Naive B cell (primary cell): ENCODE measurements at regions not wholly inside any gene's neighbourhood (a gene's known extent, or its start where the extent isn't known, plus 50 kb on each side); places are given as distances from the start of the nearest gene placed in this dataset.
"Not testable (repeated sequence)": the region's sequence is repeated elsewhere in the genome, so short reads cannot be mapped to it uniquely, and the experiment has no call there.

Experiments
- ATAC-seq, 2 donors: fragments of 150-1000 bp; cut with Tn5 transposase; 2 replicates each; pipeline ENCODE4 v1.10.0; 2021; ENCODE audit warnings: low read depth in 2 of 2, mild to moderate bottlenecking in 2 of 2, moderate library complexity in 2 of 2
- DNase-seq: peaks from one replicate; pipeline ENCODE4 v3.0.0; 2022
- H3K27ac Mint-ChIP-seq, 6 donors: one replicate each; pipeline ENCODE4 v1.8.0; 2020 to 2022; ENCODE audit warnings: mild to moderate bottlenecking in 6 of 6, mixed read lengths in 6 of 6, moderate library complexity in 5 of 6, inconsistent platforms in 2 of 6
- H3K27me3 Mint-ChIP-seq, 3 donors: one replicate each; pipeline ENCODE4 v1.8.0; 2021 to 2022; ENCODE audit warnings: mixed read lengths in 3 of 3, mild to moderate bottlenecking in 1 of 3
- H3K36me3 Mint-ChIP-seq, 2 donors: one replicate each; pipeline ENCODE4 v1.8.0; 2020 to 2022; ENCODE audit warnings: mixed read lengths in 2 of 2, inconsistent platforms in 1 of 2, mild to moderate bottlenecking in 1 of 2
- H3K4me1 Mint-ChIP-seq, 3 donors: one replicate each; pipeline ENCODE4 v1.8.0; 2020 to 2022; ENCODE audit warnings: mixed read lengths in 3 of 3, inconsistent platforms in 1 of 3, mild to moderate bottlenecking in 1 of 3, moderate library complexity in 1 of 3
- H3K4me3 Mint-ChIP-seq, 8 donors: one replicate each; pipeline ENCODE4 v1.8.0; 2020 to 2022; ENCODE audit warnings: mild to moderate bottlenecking in 8 of 8, mixed read lengths in 8 of 8, moderate library complexity in 8 of 8, inconsistent platforms in 2 of 8
- H3K9me3 Mint-ChIP-seq, 7 donors: one replicate each; pipeline ENCODE4 v1.8.0; 2020 to 2022; ENCODE audit warnings: mixed read lengths in 7 of 7, mild to moderate bottlenecking in 5 of 7, inconsistent platforms in 2 of 7, moderate library complexity in 1 of 7

DNA sequence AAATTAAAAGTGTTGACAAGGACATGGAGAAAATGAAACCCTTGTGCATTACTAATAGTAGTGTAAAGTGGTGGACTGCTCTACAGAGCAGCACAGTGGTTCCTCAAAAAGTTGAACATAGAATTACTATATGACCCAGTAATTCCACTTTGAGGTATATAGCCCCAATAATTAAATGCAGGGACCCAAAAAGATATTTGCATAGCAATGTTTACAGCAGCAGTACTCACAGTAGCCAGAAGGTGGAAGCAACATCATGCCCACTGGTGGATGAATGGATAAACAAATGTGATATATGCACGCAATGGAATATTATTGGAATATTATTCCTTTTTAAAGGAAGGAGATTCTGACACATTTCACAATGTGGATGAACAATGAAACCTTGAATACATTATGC, 121.3 kb downstream of the POTEH start:
- H3K9me3 Mint-ChIP-seq, H3K27me3 Mint-ChIP-seq, DNase-seq, H3K27ac Mint-ChIP-seq, H3K4me1 Mint-ChIP-seq, H3K36me3 Mint-ChIP-seq, ATAC-seq, H3K4me3 Mint-ChIP-seq: not testable (repeated sequence)

DNA sequence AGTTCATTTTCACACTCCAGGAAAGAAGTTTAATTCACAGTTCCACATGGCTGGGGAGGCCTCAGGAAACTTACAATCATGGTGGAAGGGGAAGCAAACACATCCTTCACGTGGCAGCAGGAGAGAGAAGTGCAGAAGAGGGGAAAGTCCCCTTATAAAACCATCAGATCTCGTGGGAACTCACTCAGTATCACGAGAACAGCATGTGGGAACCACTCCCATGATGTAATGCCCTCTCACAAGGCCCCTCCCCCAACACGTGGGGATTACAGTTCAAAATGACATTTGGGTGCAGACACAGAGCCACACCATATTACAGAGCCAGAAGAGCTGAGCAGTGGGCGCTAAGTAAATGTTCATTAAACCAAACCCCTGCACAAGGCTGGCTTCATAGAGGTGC, 126.0 kb downstream of the POTEH start:
- not testable (repeated sequence) for H3K27me3 Mint-ChIP-seq, H3K36me3 Mint-ChIP-seq, H3K27ac Mint-ChIP-seq, H3K4me1 Mint-ChIP-seq, ATAC-seq, H3K9me3 Mint-ChIP-seq, H3K4me3 Mint-ChIP-seq, DNase-seq

DNA sequence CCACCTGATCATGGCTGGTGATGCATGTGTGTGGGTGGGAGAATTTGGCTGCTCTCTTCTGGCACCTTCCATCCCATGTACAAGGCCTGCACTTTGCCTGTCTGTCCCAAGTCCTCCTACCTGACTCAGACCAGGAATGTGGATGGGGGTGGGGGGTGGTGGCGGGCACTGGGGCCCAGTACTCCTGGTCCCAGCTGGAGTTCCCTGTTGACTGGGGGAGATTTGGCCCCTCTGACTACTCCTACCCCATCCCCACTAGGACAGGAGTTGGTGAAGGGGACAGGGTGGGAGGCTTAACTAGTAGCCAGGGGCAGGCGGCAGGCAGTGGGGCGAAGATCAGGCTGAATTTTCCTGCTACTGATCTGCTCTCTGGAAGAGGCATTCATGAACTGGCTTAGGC, 126.6 kb downstream of the POTEH start:
- H3K27me3 Mint-ChIP-seq, H3K9me3 Mint-ChIP-seq, ATAC-seq, DNase-seq, H3K4me3 Mint-ChIP-seq, H3K27ac Mint-ChIP-seq, H3K36me3 Mint-ChIP-seq, H3K4me1 Mint-ChIP-seq: not testable (repeated sequence)

DNA sequence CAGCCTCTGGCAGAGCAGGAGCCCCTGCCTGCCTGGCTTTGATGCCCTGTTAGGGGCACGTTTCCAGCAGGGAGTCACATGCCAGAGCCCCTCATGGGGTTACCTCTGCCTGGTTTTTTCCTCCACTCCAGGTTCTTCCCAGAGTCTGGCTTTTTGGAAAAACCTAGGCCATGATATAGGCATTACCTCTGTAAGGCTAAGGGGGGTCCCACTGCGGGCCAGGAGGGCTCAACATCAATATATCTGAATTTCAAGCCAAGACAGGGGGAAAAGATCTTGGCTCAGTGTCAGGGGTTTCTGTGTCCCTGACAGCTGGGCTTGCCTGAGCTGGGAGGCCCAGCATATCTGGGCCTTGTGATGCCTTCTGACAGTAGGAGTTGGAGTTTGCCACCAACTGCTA, 127.4 kb downstream of the POTEH start:
- not testable (repeated sequence) for DNase-seq, H3K9me3 Mint-ChIP-seq, H3K4me1 Mint-ChIP-seq, H3K27me3 Mint-ChIP-seq, H3K27ac Mint-ChIP-seq, ATAC-seq, H3K36me3 Mint-ChIP-seq, H3K4me3 Mint-ChIP-seq

DNA sequence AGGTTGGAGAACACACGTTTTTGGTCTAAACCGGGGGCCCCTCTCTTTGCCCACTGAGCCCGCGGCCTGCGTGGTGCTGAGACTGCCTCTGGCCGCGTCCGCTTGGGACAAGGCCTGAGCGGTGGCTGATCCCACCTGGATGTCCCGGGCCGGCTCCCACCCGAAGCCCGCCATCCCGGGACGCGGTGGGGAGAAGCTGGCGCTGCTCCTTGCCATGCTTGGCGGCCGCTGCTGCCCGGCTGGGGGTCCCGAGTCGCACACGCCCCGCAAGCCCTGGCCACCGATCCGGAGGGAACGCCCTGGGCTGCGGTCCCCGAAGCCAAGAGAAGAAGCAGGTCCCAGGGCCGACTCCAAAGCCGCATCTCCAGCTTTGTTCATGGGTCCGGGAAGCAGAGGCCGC, 130.1 kb downstream of the POTEH start:
- H3K27me3 Mint-ChIP-seq, H3K4me3 Mint-ChIP-seq, H3K9me3 Mint-ChIP-seq, DNase-seq, H3K36me3 Mint-ChIP-seq, H3K27ac Mint-ChIP-seq, H3K4me1 Mint-ChIP-seq, ATAC-seq: not testable (repeated sequence)

DNA sequence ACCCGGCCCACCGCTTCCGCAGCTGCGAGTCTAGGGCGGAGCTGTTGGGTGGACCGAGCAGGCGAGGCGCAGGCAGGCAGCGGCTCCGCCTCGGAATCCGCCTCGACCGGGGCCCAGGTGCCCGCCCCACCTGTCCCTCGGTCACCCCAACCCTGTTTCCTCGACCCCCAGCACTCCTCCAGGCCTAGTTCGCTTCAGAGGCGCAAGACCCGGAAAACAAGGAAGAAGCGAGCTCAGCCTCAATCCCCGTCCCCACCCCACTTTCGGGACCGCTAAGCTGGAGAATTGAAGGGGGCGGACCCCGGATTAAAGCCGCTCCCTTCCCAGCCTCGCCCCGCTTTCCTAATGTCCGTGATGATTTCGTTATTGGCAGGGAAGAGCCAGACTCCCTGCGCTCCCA, 131.3 kb downstream of the POTEH start:
- DNase-seq, H3K27ac Mint-ChIP-seq: not testable (repeated sequence)

DNA sequence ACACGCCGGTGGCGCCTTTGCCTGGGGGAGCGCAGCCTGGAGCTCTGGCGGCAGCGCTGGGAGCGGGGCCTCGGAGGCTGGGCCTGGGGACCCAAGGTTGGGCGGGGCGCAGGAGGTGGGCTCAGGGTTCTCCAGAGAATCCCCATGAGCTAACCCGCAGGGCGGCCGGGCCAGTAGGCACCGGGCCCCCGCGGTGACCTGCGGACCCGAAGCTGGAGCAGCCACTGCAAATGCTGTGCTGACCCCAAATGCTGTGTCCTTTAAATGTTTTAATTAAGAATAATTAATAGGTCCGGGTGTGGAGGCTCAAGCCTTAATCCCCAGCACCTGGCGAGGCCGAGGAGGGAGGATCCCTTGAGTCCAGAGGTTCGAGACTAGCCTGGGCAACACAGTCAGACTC, 132.2 kb downstream of the POTEH start:
- not testable (repeated sequence) for ATAC-seq, H3K36me3 Mint-ChIP-seq, H3K9me3 Mint-ChIP-seq, H3K4me3 Mint-ChIP-seq, H3K27ac Mint-ChIP-seq, H3K4me1 Mint-ChIP-seq, DNase-seq, H3K27me3 Mint-ChIP-seq

More for the DNA sequence above, 131.3 kb downstream of the POTEH start:
- not testable (repeated sequence) for H3K4me1 Mint-ChIP-seq, ATAC-seq, H3K27me3 Mint-ChIP-seq, H3K4me3 Mint-ChIP-seq, H3K36me3 Mint-ChIP-seq, H3K9me3 Mint-ChIP-seq

DNA sequence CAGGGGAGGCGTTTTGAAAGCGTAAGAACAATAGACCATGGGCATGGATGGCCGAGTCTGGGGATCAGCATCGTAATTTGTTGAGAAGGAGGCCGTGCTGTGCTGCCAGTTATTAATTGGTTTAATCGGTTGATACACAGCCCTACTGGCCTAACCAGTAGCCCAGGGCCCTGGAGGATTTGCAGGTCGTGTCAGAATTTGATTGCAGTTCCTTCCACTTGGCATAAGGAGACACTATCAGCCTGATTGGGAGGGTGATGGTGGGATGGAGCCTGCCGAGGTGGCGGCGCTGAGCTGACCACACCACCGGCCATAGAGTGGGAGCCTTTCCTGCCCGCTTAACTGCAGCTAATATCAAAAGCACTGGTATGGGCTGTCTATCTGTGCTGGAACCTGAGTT, 133.4 kb downstream of the POTEH start:
- not testable (repeated sequence) for H3K9me3 Mint-ChIP-seq, H3K36me3 Mint-ChIP-seq, ATAC-seq, H3K4me3 Mint-ChIP-seq, DNase-seq, H3K4me1 Mint-ChIP-seq, H3K27ac Mint-ChIP-seq, H3K27me3 Mint-ChIP-seq

DNA sequence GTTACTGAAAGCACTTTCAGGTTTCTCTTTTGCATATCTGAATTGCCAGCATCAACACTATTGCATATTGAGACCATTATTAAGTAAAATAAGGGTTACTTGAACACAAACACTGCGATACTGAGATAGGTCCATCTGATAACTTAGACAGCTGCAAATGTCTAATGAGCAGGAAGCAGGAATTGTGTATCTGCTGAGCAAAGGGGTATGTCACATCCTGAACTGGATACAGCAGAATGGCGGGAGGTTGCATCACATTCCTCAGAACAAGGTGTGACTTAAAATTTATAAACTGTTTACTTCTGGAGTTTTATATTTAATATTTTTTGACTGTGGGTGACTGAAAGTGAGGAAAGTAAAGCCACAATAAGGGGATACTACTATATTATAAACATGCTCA, 142.4 kb downstream of the POTEH start:
- not testable (repeated sequence) for H3K4me1 Mint-ChIP-seq, H3K4me3 Mint-ChIP-seq, ATAC-seq, H3K9me3 Mint-ChIP-seq, DNase-seq, H3K27ac Mint-ChIP-seq, H3K27me3 Mint-ChIP-seq, H3K36me3 Mint-ChIP-seq

DNA sequence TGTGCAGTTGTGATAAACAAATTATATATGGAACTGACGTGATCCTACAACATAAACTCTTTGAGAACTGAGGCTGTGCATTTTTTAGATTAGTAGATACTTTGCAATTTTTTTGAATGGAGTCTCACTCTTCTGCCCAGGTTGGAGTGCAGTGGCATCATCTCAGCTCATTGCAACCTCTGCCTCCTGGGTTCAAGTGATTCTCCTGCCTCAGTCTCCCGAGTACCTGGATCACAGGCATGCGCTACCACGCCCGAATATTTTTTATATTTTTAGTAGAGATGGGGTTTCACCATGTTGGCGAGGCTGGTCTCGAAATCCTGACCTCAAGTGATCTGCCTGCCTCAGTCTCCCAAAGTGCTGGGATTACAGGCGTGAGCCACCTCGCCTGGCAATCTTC, 145.9 kb downstream of the POTEH start:
- not testable (repeated sequence) for ATAC-seq, DNase-seq, H3K9me3 Mint-ChIP-seq, H3K4me3 Mint-ChIP-seq, H3K27me3 Mint-ChIP-seq, H3K27ac Mint-ChIP-seq, H3K36me3 Mint-ChIP-seq, H3K4me1 Mint-ChIP-seq

DNA sequence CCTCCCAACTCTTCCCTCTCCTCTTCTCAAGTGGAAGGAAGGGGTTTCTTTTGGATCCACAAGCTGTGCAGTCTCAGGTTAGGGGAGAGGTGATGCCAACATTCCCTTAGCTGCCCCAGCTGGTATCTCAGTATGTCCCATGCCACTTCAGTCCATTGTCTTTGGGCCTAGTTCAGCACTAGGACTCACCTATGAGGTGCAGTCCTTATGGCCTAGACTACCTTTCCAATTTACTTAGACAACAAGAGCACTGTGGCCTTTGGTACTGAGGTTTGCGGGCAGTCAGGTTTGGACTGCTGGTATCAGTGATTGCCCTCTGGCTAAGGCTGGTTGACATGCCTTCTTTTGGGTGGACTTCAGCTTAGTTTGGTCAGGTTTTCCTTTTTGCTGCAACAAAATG, 159.9 kb downstream of the POTEH start:
- DNase-seq, H3K27ac Mint-ChIP-seq, H3K4me3 Mint-ChIP-seq, H3K4me1 Mint-ChIP-seq, H3K27me3 Mint-ChIP-seq, H3K9me3 Mint-ChIP-seq, H3K36me3 Mint-ChIP-seq, ATAC-seq: not testable (repeated sequence)

DNA sequence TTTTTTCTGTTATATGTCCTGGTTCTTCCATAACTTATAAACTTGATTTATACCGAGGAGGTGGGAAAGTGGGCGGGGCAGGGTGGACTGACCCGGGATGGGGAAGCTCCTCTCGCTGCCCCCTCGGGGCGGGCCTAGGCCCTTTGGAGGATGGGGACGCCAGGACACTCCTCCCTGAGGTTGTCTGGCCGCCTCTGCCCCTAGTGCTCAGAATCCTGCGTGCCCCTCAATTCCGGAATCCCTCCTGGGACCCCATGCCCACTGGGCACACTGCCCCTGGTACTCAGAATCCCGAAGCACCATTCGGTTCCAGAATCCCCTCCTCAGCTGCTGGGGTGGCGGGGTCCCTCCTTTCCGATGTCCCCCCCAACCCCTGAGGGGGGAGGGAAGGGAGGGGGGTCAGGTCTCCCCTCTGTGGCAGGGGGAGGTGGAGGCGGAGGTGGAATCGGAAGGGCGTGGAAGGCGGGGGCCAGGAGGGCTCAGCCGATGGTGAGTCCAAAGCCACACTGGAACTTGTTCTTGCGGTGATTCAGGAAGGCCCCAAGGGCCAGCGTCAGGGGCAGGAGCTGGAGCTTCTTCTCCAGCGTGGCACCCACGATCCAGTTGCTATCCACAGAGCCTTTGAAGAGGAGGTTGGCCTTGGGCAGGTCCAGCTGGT, 164.0 kb downstream of the POTEH start:
- H3K4me3 Mint-ChIP-seq, H3K27me3 Mint-ChIP-seq, ATAC-seq, DNase-seq, H3K36me3 Mint-ChIP-seq, H3K27ac Mint-ChIP-seq, H3K4me1 Mint-ChIP-seq, H3K9me3 Mint-ChIP-seq: not testable (repeated sequence)

DNA sequence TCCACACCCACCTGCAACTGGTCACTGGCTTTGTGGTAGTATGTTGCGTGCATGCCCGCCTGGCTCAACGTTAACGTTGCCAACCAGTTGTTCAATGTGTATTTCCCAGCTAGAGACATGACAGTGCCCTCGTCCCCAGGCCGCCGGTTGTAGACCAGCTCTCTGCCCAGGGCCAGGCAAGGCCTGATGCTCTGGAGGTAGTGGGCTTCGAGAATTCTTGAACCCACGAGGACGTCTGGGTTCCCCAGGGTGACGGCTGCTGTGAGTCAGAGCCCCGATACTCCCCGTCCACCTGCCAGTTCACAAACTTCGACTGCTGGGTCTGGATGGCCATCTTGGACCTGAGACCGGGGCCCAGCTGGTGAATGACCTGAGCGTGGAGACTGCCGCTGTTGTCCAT, 164.6 kb downstream of the POTEH start:
- H3K27ac Mint-ChIP-seq, H3K27me3 Mint-ChIP-seq, H3K36me3 Mint-ChIP-seq, H3K4me1 Mint-ChIP-seq, H3K4me3 Mint-ChIP-seq, DNase-seq, ATAC-seq, H3K9me3 Mint-ChIP-seq: not testable (repeated sequence)

DNA sequence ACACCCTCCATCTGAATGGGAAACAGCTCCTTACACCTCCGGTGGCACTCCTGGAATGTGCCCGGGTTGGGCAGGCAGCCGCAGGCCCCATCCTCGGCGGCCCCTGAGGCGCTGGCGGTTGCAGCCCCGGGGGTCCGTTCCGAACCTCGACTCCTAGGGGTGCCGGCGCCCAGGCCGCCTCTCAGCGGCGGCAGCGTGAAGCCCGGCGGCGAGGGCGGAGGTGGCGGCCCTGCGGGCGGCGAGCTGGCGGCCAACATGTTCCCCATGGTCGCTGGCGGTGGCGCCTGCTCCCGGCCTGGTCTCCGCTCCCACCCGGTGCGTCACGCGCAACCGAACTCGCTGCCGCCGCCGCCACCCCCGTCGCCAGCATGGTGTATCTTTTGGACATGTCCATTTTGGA, 165.2 kb downstream of the POTEH start:
- not testable (repeated sequence) for H3K36me3 Mint-ChIP-seq, H3K27me3 Mint-ChIP-seq, H3K27ac Mint-ChIP-seq, H3K4me3 Mint-ChIP-seq, DNase-seq, H3K4me1 Mint-ChIP-seq, ATAC-seq, H3K9me3 Mint-ChIP-seq

DNA sequence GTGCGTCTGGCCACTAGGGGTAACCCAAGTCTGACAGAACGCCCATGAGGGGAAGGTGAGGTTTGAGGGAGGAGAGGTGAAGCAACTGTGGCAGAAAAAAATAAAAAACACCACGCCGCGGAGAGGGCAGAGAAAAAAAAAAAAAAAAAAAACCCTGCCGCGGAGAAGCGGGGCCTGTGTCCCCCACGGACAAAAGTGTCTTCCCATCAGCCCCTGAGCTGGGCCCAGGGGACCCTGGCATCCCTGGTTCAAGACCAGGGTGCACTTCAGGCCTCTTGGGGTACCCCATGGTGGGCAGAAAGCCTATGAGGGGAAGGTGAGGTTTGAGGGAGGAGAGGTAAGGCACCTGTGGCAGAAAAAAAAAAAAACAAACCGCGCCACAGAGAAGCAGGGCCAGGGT, 191.1 kb downstream of the POTEH start:
- not testable (repeated sequence) for ATAC-seq, H3K4me3 Mint-ChIP-seq, DNase-seq, H3K27ac Mint-ChIP-seq, H3K27me3 Mint-ChIP-seq, H3K9me3 Mint-ChIP-seq, H3K4me1 Mint-ChIP-seq, H3K36me3 Mint-ChIP-seq
